ENCODE measurements at regions not wholly inside any gene's neighbourhood (a gene's known extent, or its start where the extent isn't known, plus 50 kb on each side); places are given as distances from the start of the nearest gene placed in this dataset.
A peak's percentile ranks its signal among the peaks of the same experiment; 100 is the strongest.
"Not testable (repeated sequence)": the region's sequence is repeated elsewhere in the genome, so short reads cannot be mapped to it uniquely, and the experiment has no call there.

DNA sequence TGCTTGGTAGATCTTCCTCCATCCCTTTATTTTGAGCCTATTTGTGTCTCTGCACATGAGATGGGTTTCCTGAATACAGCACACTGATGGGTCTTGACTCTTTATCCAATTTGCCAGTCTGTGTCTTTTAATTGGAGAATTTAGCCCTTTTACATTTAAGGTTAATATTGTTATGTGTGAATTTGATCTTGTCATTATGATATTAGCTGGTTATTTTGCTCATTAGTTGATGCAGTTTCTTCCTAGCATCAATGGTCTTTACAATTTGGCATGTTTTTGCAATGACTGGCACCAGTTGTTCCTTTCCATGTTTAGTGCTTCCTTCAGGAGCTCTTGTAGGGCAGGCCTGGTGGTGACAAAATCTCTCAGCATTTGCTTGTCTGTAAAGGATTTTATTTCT, 72.4 kb downstream of the HNRNPD start:
- DNase-seq = not testable (repeated sequence)

DNA sequence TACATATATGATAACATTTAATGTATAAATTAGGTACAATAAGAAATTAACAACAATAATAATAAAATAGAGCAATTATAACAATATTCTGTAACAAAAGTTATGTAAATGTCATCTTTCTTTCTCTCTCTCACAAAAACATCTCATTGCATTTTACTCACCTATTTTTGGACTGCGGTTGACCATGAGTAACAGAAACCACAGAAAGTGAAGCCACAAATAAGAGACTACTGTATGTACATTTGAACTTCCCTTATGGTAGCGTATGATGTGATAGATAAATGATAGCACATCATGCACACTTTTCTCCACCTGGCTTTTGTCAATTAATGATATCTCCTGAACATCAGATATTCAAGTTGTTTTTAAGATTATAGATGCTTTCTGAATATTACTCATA, 80.5 kb downstream of the HNRNPD start:
- DNase-seq = no peak

DNA sequence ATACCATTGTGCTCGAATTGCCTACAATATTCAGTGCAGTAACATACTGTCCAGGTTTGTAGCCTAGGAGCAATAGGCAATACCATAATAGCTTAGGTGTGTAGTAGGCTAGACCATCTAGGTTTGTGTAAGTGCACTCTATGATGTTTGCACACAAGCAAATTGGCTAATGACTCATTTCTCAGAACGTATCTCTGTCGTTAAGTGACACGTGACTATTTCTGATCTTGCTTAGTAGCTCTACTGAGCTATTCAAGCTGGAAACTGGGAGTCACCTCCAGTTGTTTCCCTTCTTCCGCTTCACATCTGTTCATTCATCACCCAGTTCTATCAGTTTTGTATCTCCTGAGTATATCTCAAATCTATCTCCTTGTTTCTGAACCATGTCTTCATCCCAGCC, 86.1 kb downstream of the HNRNPD start:
- DNase-seq = no peak

DNA sequence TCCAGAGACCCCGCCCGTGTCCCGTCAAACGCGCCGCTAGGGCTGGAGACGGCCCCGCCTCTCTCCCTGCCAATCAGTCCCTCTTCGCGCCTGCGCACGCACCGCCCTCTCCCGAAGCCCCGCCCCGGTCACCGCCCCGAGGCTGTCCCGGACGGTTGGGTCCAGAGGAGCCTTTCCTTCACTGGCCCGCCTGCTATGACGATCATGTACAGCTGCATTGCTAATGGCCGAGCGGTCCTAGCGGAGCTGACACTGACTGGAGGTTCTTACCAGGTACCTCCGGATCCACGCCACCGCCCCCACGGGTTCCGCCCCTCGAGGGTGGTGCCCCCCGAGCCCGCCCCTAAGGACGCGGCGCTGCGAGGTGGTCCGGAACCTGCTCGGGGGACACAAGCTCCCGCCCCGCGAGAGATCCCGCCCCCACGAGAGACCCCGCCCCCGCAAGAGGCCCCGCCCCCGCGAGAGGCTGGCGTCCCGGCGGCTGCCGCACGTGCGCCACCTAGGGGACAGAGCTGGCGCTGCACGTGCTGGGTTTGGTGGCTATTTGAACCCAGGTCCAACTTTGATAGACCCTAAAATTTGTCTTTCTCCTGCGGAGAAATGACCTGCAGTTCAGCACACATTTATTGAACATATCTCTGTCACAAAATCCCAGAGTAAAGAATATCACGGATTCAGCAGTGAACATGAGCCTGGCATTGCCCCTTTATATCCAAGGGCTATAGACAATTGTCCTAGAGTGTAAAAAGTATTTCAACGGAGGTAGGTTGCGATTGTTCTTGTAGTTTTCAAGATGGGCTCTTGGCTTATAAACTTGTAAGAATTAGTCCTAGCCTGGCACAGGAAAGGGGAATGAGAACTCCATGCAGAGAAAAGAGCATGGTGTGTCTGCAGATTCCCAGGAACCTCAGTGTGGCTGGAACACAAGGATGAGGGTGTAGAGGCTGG, 88.7 kb downstream of the HNRNPD start:
- peak; percentile 78 for DNase-seq

DNA sequence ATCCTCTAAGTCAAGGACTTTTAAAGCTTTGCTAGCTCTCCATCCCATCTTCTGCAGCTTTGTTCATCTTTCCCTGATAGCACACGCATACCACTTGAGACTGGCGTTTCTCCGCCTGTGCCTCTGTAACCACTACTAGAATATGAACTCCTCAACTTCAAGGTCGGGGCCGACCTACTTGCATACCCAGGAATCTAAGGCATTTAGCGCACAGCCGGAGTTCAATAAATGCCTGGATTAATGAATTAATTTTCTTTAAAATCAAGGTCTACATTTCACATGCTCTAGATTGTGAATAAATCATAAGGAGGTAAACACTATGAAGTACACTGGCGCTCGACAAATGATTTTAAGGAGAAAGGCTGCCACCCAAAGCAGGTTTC, 89.3 kb downstream of the HNRNPD start:
- no peak for DNase-seq

DNA sequence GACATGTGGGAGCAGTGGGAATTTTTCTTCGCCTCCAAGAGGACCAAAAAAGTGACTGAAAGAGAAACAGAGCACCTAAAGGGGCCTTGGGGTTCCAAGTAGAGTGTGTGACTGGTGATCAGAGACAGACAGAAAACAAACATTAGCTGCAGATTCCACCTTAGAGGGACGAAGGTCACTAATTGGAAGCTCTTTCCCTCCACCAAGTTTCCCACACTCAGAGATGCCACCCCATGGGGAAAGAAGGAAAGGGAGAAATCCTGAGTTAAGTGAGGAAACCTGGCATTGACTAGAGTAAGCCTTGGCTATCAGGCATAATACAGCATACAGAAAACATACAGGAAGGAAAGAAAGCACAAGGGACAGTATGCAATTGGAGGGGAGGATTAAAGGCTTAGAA, 90.9 kb downstream of the HNRNPD start:
- DNase-seq = no peak

DNA sequence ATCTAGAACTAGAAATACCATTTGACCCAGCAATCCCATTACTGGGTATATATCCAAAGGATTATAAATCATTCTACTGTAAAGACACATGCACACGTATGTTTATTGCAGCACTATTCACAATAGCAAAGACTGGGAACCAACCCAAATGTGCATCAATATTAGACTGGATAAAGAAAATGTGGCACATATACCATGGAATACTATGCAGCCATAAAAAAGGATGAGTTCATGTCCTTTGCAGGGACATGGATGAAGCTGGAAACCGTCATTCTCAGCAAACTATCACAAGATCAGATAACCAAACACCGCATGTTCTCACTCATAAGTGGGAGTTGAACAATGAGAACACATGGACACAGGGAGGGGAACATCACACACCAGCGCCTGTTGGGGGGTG, 94.2 kb downstream of the HNRNPD start:
- not testable (repeated sequence) for DNase-seq

DNA sequence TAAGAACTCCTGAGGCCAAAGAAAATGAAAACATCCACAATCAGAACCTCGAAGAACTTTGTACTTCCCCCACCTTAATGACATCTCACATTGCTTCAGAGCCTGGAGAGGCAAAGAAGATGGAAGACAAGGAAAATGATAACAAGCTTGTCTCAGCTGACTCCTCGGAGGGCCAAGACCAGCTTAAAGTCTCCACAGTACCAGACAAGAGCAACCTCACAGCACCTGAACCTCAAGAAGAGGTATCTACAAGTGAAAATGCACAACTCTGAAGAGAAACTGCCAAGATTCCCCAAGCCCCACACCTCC, 97.5 kb downstream of the HNRNPD start:
- DNase-seq = no peak

DNA sequence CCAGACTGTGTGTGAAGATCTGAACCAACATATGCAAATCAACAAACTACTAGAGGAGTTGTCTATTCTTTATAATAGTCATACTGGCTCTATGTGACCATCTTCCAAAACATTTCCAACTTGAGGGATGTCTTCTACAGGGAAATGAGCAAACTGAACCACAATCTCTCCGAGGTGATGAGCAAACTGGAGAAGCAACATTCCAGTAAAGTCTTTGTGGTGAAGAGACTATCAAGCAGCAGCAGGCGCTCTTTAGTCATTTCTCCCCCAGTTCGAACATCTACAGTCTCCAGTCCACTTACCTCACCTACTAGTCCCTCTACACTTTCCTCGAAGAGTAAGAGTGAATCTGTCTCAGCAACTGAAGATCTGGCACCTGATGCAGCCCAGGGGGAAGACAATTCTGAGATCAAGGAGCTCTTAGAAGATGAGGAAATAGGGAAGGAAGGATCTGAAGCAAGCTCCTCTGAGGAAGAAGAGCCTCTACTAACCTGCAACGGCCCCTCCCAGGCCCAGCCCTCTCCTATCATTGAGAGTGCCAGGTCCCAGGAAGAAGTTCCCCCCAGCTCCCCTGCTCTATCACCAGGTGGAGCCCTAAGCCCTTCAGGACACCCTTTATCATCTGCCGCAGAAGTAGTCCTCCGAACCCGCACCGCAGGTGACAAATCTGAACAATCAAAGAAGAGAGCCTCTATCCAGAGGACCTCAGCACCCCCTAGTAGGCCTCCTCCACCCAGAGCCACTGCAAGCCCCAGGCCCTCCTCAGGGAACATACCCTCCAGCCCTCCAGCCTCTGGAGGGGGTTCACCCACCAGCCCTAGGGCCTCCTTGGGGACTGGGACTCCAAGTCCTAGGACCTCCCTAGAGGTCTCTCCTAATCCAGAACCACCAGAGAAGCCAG, 98.1 kb downstream of the HNRNPD start:
- DNase-seq = no peak

DNA sequence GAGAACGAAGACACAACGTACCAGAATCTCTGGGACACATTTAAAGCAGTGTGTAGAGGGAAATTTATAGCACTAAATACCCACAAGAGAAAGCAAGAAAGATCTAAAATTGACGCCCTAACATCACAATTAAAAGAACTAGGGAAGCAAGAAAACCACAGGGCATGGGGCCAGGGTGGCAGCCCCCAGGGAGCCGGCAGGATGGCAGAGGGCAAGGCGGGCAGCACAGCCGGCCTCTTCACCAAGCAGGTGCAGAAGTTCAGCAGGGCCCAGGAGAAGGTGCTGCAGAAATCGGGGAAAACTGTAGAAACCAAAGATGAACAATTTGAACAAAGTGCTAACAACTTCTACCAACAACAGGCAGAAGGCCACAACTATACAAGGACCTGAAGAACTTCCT, 99.1 kb downstream of the HNRNPD start:
- not testable (repeated sequence) for DNase-seq

DNA sequence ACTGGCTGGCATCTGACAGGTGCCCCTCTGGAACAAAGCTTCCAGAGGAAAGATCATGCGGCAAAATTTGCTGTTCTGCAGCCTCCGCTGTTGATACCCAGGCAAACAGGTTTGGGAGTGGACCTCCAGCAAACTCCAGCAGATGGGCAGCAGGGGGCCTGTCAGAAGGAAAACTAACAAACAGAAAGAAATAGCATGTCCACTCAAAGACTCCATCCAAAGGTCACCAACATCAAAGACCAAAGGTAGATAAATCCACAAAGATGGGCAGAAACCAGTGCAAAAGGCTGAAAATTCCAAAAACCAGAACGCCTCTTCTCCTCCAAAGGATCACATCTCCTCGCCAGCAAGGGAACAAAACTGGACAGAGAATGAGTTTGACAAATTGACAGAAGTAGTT, 101.3 kb downstream of the HNRNPD start:
- DNase-seq = not testable (repeated sequence)

DNA sequence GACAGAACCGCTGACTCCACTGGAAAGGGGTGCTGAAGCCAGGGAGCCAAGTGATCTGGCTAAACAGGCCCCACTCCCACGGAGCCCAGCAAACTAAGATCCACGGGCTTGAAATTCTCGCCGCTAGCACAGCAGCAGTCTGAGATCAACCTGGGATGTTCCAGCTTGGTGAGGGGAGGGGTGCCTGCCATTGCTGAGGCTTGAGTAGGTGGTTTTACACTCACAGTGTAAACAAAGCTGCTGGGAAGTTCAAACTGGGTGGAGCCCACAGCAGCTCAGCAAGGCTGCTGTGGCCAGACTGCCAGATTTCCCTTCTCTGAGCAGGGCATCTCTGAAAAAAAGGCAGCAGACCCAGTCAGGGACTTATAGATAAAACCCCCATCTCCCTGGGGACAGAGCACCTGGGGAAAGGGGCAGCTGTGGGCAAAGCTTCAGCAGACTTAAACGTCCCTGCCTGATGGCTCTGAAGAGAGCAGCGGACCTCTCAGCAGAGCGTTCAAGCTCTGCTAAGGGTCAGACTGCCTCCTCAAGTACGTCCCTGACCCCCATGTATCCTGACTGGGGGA, 101.8 kb downstream of the HNRNPD start:
- DNase-seq = not testable (repeated sequence)

DNA sequence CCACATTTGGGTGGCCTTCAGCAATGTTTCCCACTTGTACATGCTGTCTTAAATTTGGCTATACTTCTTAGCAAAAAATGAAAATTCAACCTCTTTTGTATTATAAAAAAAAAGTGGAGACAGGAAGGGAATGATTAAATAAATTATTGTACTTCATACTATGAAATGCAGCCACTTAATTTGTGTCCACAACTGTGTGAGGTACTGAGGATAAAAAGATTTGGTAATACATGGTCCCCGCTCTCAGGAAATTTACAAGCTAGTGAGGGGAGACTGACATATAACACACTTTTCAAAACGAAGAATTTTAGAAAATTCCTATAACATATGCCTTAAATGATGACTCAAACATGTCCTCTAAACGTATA, 105.0 kb downstream of the HNRNPD start:
- DNase-seq = no peak

DNA sequence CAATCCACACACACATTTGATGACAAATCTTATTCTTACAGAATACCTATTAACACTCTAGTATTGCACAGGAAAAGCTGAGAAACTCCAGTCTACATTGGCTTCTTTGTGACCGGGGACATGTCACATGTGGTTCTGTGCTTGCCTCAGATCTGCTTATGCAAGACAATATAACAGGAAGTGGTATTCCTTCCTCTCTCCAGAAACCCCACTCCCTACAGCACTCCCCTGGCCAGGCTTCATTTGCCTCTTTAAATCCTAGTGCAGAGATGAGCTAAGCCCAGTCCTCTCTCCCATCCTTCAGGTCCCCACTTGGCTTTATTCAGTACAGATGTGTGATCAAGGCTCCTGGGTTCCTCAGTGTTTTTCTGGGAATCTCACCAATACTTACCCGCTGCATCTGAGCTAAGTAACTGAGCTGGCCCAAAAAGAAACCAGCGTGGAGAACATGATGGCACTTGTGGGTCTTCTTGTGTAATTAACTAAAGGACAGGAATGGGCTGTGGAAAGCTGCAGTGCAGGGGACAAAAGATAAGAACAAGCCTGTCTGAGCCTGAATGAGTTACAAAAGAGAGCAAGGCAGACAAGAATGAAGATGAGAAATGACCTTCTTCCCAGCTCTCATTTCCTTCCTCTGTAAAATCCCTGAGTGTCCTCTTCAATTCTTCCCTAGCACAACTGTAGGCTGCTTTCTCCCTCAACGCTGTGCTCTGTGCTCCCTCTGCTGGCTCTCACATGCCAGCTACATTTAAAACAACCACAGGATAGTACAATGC, 105.6 kb downstream of the HNRNPD start:
- DNase-seq = peak; percentile 49

DNA sequence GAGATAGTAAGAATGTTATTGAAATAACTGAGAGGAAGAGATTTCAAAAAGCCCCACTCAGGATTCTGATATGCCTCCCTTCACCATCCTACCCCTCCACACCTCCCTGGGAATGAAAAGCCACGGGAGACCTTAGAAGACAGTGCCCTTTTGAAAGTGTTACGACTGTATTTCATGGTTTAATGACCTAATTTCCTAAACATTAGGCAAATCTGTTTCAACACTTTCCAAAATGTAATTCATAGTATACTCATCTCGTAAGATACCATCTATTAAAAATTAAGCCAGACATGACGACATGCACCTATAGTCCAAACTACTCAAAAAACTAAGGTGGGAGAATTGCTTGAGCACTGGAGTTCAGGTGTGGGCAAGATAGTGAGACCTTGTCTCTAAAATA, 106.3 kb downstream of the HNRNPD start:
- DNase-seq = no peak

DNA sequence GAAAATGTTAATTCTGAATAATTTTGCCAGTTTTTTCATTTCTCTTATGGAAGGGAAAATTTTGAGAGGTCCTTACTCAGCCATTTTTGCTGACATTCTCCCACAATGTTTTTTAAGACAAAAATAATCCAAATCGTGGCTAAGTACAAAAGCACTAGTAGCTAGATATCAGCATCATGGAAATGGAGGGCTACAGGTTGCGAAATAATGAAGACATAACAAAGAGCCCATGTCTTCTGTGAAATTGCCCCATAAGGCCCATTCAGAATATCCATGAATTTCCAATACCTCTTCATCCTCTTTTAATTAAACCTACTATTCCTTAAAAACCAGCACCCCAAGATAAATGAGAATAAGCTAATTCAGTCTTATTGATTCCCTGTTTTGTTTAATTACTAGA, 107.4 kb downstream of the HNRNPD start:
- no peak for DNase-seq

DNA sequence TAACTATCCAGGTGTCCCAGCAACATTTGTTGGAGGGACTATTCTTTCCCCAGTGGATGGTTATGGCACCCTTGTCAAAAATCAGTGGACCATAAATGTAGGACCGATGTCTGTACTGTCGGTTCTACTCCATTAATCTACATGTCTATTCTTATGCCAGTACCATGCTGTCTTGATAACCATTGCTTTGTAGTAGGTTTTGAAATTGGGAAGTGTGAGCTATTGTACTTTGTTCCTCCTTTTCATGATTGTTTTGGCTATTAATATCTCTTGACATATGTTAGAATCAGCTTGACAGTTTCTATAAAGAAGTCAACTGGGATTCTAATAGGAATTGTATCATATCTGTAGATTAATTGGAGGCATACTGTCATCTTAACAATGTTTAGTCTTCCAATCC, 112.7 kb downstream of the HNRNPD start:
- DNase-seq = no peak

DNA sequence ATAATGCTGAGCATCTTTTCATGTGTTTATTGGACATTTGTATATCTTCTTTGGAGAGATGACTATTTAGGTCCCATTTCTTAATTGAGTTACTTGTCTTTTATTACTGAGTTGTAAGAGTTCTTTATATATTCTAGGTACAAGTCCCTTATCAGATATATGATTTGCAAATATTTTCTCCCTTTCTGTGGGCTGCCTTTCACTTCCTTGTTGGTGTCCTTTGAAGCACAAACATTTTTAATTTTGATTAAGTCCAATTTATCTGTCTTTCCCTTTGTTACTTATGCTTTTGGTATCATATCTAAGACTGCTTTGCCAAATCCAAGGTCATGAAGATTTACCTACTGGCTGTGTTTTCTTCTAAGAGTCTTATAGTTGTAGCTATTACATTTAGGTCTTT, 113.2 kb downstream of the HNRNPD start:
- DNase-seq = no peak

DNA sequence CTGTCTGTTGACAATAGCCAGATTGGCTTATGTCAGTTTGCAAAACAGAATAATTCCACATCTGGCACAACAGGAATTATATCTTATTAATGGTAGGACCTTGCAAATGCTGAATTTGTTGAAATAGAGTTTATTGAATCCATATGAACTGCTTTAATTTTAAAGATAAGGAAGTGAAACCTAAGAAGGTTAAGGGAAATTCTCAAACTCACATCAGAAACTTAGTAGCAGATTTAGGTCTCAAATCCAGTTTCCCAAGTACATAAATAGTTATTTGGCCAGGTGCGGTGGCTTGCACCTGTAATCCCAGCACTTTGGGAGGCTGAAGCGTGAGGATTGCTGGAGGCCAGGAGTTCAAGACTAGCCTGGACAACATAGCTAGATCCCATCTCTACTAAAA, 117.1 kb downstream of the HNRNPD start:
- no peak for DNase-seq

DNA sequence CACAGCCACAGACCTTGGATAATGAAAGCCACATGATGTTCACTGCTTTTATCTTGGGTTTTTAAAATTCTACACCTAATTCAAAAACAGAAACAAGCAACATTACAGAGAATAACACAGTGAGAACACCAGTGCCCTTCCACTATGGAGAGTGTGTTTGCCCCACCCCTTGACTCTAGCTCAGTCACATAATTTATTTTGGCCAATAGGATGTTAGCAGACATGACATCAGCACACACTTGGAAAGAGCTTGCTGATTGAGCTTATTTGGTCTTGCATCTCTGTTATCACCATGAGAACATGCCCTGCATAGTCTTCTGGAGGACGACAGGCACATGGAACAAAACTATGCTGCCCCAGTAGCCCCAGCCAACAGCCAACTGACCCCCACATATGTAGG, 118.1 kb downstream of the HNRNPD start:
- no peak for DNase-seq

DNA sequence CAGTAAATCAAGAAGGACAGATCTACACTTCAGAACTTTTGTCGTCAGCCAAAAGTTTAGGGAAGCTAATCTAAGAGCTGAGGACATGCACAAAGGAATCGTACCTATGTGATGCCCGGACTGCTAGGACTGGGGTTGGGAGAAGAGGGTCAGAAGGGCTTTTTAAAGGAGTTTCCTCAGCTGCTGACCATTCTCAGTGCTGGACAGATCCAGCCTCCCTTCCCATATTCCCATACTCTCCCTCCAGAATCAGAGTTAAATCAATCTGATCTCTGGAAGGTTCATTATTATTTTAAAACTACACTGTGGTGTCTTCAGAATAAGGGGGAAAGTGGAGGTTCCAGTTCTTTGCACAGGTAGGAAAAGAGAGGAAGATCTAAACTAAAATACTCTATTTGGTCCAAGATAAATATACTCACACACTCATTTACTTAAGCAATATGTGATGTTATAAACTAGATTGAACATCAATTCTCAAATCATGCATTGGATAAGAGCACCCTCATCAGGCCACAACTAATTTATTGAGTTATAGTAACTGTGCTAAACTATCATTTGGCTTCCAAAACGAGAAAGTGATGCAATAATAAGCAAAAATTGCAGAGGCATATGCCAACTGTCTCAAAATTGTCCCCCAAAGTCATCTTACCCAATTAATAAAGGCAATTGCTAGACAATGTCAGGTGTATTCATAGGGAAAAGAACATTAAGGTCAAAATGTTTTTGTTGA, 124.7 kb downstream of the HNRNPD start:
- DNase-seq = no peak

DNA sequence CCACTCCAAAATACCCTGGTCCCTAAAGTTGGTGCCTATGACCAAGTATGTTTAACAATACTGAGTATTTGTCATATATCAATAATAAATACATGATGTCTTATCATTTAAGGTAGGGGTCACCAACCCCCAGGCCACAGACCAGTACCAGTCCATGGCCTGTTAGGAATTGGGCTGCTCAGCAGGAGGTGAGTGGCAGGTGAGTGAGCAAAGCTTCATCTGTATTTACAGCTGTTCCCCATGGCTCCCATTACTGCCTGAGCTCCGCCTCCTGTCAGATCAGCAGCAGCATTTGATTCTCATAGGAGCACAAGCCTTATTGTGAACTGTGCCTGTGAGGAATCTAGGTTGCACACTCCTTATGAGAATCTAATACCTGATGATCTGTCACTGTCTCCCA, 126.2 kb downstream of the HNRNPD start:
- no peak for DNase-seq

All from NCI-H1417 treated with DMSO at 0.1 percent for 48 hours (cell line).